RKO (cell line): ENCODE measurements at regions not wholly inside any gene's neighbourhood (a gene's known extent, or its start where the extent isn't known, plus 50 kb on each side); places are given as distances from the start of the nearest gene placed in this dataset.
"Not testable (repeated sequence)": the region's sequence is repeated elsewhere in the genome, so short reads cannot be mapped to it uniquely, and the experiment has no call there.

Experiments used
- DNase-seq: peaks from one replicate; pipeline ENCODE4 v3.0.0-alpha.2; 2016; ENCODE audit warnings: low spot score

DNA sequence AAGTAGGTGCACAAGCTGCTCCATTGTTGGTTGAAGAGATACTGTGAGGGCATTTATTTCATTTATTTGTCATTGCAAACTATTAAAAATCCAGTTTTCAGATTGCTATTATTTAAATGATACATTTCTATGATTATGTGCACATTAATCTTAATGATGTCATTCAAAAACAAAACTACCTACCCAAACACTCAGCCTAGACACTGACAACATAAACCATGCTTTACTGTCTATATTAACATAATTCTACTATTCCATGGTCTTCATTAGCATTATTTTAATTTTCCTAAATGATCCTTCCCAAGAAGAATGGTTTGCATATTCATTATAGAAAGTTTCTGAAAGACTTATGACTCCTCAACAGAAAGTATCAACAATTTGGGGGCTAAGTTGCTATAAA, 813.0 kb upstream of the SLITRK5 start:
- no peak for DNase-seq

GRCh38 chr13:86862137-86862536, 809.0 kb upstream of the SLITRK5 start:
- no peak for DNase-seq

- no peak for DNase-seq
These were observed 806.8 kb upstream of the SLITRK5 start for GRCh38 chr13:86864376-86864775.

DNA sequence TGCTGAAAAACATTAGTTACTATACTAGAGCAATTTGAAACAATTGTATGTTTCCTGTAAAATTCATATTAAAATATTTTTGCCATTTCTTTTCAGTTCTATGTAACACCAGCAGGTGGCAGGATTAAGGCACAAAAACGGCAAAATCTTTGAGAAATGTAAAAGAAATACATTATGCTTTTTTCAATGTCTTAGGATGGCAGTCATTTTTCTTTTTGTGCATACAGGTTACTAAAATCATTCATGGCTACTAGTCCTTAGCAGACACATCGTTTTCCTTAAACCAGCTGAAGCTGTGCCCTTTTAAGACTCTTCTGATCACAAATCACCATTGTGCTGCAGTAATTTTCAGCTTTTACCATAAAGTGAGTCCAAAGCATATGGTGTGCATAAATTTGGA, 800.7 kb upstream of the SLITRK5 start:
- DNase-seq, result peak; percentile 47

DNA sequence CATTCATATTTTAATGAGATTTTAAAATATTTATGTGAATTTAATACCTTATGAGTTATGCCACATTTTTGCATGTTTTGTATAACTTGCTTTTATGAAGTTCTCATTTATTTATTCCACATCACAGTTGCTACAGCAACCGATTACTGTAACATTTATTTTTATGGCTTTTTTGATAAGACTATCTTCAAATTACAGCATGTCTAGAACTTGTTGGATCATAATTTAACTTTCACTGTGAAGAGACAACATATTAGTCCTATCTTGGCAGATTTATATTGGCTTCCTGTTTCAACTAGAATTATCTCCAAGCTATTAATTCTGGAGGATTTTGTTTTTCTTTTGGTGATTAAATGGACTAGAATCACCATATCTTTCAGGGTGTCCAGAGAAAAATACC, 793.7 kb upstream of the SLITRK5 start:
- no peak for DNase-seq

DNA sequence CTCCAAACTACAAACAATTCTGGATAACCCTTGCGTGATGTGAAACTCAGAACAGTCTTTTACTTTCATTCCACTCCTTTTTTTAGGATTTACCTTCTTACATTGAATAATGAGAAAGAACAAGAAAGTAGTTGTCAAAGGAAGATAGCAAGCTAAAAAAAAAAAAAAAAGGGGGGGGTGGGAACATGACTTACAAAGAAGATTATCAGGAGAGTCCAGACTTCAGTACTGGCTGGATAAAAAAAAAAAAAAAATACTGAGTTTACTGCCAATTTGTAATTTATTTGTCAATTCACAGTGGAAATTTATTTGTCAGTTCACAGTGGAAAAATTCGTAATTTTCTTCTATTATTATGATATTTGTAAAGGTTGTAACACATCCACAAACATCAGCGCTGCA, 792.4 kb upstream of the SLITRK5 start:
- no peak for DNase-seq

GRCh38 chr13:86881390-86881789, 789.8 kb upstream of the SLITRK5 start:
- DNase-seq, result no peak

- no peak for DNase-seq
These were observed 789.1 kb upstream of the SLITRK5 start for GRCh38 chr13:86882107-86882506.

DNA sequence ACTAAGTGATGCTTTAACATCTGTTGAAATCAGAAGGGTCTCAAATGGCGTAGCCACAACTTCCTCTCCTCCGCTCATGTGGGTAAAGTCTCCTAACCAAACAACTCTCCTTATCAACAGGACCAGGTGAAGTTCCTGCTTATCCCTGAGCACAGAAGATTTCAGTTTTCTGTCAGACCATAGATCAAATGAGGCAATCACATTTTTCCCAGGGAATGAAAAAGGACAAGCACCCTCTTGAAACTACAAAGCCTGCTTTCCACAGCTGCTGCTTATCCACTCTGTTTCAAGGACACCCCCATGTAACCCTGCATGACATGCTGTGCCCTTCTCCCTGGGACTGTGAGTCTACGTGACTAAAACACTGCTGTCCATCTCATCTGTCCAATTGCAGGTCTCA, 788.3 kb upstream of the SLITRK5 start:
- peak; percentile 9 for DNase-seq

DNA sequence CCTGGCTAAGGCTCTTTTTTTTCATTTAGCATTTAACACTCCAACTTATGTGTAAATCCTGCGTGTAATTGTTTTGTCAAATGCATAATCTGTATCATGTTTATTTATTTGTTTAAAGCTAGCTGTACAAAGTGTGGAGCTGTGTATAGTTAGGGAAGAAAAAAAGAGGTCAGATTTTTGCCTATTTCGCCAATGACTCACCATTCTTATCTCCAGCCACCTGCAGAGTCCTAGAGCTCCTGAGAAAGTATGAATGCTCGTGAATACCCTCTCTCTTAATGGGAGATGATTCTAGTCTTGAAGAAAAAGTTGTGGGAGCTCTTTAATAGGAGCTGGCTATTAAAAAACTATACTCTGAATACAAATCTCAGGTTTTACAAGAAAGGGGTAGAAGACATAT, 778.8 kb upstream of the SLITRK5 start:
- no peak for DNase-seq

GRCh38 chr13:86900906-86901305, 770.3 kb upstream of the SLITRK5 start:
- no peak for DNase-seq

DNA sequence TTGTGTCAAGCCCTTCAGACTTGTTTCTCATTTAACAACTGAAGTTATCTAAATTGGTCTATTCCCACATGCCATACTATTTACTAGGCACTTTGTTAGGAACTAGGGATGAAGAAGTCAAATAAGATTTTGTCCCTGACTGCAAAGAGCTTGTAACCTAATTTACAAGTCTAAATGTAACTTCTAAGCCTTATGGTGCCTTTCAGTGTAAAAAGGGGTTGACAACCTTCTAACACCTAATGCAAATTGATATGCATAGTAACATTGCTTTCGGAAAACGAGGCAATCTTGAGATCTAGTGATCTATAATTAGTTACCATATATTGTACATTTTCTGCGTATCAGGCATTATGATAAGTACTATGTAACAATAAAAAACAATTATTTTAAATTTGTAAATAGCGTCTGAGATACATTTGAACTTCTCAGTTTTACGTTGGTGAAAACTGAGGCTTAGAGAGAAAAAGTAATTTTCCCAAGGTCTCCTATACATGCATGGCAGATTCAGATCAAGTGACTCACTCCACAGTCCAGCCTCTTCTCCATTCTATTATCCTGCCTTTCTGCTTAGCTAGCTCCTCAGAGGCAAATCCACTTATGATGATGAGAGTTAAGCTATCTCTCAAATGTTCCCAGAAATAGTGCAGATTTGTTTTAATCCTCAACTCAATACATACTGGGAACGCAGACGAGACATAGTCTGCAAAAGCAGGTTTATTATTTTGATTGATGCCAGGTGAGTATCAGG, 764.9 kb upstream of the SLITRK5 start:
- DNase-seq, result no peak

GRCh38 chr13:86907156-86907555, 764.0 kb upstream of the SLITRK5 start:
- DNase-seq, result no peak

DNA sequence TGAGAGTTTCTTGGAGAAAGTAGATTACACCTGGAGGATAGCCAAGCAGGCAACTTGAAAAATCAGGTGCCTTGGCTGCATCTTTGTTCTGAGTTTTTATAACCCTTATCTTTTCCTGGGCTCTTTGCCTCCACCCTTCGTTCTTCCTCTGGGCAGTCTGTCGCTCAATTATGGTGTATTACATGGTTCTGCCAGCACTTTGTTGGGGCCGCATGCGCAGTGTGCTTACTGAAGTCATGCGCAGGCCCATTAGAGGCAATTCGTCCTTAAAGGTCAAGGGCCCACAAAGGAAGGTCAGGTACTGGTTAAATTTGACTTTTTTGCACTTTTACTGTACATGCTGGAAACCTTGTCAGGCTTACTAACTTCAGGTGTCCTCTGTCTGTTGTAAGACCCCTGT, 761.9 kb upstream of the SLITRK5 start:
- no peak for DNase-seq

- DNase-seq, result no peak
These were observed 756.4 kb upstream of the SLITRK5 start for GRCh38 chr13:86914757-86915156.

DNA sequence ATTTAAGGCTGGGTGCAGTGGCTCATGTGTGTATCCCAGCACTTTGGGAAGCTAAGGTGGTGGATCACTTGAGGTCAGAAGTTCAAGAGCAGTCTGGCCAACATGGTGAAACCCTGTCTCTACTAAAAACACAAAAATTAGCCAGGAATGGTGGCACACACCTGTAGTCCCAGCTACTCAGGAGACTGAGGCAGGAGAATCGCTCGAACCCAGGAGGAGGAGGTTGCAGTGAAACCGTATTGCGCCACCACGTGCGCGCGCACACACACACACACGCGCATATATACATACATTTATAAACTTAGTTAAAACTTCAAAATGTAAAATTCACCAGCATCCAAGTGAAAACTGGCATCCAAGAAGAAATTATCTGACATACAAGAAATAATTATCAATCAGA, 753.7 kb upstream of the SLITRK5 start:
- DNase-seq, result not testable (repeated sequence)

- DNase-seq, result no peak
These were observed 752.5 kb upstream of the SLITRK5 start for GRCh38 chr13:86918682-86919081.

DNA sequence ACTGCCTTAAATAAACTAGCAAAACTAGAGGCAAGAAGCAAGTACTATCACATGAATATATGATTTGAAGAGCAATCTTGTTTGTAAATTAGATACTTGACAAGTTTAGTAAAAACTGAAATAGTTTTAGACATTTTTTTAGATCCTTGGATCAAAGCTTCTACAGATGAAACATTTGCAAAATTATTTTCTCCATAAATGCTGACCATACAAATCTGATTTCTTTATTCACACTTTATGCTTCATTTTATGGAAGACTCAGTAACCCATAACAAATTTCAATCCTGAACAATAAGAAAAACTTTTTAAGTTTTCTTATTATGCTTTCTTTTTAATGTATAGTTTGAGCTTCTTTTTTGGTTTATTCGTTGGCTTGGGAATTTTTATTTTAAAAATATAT, 750.2 kb upstream of the SLITRK5 start:
- DNase-seq, result no peak

DNA sequence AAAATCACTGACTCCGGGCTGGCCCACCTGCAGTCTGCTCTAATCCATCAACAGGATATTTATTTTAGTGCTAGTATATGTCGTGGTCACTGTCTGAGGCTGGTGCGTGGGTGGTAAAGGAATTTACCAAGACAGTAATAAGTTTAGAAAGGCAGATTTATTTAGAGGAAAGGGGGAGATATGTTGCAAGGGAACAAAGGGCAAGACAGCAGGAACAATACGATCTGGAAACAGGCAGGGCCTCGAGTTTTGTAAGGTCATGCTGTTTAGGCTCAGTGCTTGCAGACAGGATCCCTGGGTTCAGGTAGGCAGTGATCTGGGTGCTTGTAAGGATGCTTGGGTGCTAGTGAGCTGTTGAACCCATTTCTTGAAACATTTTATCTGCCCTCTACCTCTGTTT, 748.2 kb upstream of the SLITRK5 start:
- DNase-seq, result no peak

DNA sequence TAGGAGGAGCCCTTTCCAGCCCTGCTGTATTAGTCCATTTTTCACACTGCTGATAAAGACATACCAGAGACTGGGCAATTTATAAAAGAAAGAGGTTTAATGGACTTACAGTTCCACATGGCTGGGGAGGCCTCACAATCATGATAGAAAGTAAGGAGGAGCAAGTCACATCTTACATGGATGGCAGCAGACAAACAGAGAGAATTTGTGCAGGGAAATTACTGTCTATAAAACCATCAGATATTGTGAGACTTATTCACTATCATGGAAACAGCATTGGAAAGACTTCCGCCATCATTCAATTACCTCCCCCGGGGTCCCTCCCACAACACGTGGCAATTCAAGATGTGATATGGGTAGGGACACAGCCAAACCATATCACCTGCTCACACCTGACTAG, 744.3 kb upstream of the SLITRK5 start:
- DNase-seq, result not testable (repeated sequence)

DNA sequence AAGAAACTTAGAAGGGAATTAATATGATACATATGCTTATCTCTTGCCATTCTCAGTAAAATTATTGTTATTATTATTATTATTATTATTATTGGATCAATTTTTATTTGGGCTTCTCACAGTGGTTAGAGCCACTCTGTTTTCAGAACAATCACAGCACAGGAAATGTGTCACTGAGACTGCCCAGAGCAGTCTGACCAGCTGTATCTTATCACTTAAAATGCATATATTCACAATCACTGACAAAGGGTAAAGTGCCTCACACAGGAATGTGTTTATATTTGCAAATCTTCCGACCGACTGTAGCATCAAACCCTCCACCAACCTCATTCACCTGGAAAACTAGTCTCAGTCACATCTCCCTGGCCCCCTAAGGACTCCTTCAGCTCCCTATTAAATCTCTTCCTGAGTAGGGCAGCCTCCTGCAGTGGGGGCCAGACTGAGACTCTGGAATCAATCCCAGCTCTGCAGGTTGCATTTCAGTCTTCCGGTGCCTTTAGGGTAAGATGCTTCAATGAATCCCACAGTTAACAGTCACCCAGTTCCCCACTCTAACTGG, 738.3 kb upstream of the SLITRK5 start:
- no peak for DNase-seq

DNA sequence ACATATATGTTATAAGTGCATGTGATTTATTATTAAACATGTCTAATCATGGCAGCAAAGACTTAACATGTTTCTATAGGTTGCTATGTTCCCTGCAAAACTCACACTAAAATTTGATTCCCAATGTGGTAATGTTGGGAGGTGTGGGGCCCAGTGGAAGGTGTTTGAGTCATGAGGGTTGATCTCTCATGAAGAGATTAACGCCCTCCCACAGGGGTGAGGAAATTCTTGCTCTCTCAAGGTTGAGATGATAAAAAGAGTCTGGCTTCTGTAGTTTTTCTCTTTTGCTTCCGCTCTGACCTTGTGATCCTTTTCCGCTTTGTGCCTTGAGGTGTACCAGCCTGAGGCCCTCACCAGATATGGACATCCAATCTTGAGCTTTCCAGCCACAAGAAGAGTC, 737.5 kb upstream of the SLITRK5 start:
- no peak for DNase-seq

- DNase-seq, result no peak
These were observed 733.9 kb upstream of the SLITRK5 start for GRCh38 chr13:86937316-86937715.

DNA sequence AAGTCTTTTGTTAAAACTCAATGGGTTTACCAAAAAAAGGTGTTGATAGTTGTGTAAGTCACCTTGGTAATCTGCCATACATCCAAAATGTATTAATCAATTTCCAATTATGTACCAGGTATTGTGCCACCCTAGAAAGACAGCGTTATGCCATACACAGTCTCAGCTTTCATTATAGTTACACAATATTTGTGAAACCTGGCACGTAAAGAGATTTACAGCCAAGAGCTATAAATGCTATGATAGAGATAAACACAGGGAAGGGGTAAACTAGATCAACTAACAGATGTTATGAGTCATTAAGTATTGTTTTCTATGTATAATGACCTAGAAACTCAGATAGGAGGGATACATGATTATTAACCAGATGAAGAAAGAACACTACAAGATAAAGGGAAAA, 725.6 kb upstream of the SLITRK5 start:
- no peak for DNase-seq
